ENCODE measurements at regions not wholly inside any gene's neighbourhood (a gene's known extent, or its start where the extent isn't known, plus 50 kb on each side); places are given as distances from the start of the nearest gene placed in this dataset.

GRCh38 chr7:97272237-97272975 is 154.9 kb downstream of the SDHAF3 start:
- DNase-seq (no peak), ATAC-seq (no peak)
- no peak overlapping the region for H3K4me3 ChIP-seq
- no peaks in the 10 kb centered on the region for H3K27me3 ChIP-seq
- no peaks in the 10 kb centered on the region for H3K4me1 ChIP-seq
- no peaks in the 10 kb centered on the region for H3K36me3 ChIP-seq
- no peaks in the 10 kb centered on the region for H3K9me3 ChIP-seq
- intact Hi-C loops (cut with DNase I): no loop called here
- WGBS, 2 donors: 67 to 77% methylated on average over 7 of the region's 7 CpGs
- no peak overlapping the region for H3K27ac ChIP-seq
- no peak for TF ChIP-seq CTCF (IDR thresholded peaks at IDR 0.05)

- H3K9me3 ChIP-seq: no peaks in the 10 kb centered on the region
- no peak for TF ChIP-seq CTCF (IDR thresholded peaks at IDR 0.05)
- H3K27ac ChIP-seq: no peak overlapping the region
- no peak for ATAC-seq
- intact Hi-C loops (cut with DNase I): no loop called here
- H3K4me1 ChIP-seq: no peaks in the 10 kb centered on the region
- no peaks in the 10 kb centered on the region for H3K36me3 ChIP-seq
- DNase-seq: no peak
- no peak overlapping the region for H3K4me3 ChIP-seq
- H3K27me3 ChIP-seq: no peaks in the 10 kb centered on the region
- WGBS, 2 donors: 85 to 86% methylated on average over 2 of the region's 2 CpGs
These were observed 158.0 kb downstream of the SDHAF3 start for GRCh38 chr7:97275475-97275874.

- TF ChIP-seq CTCF (IDR thresholded peaks at IDR 0.05): no peak
- H3K27ac ChIP-seq: no peak overlapping the region
- peaks cover 0 to 2% (median 0%) of the 10 kb centered on the region in 11 donors for H3K9me3 ChIP-seq
- H3K4me1 ChIP-seq: no peaks in the 10 kb centered on the region
- H3K27me3 ChIP-seq: no peaks in the 10 kb centered on the region
- H3K36me3 ChIP-seq: no peaks in the 10 kb centered on the region
- WGBS, 2 donors: 79 to 81% methylated on average over 5 of the region's 5 CpGs
- no peak for DNase-seq
- intact Hi-C loops (cut with DNase I): no loop called here
- no peak overlapping the region for H3K4me3 ChIP-seq
- no peak for ATAC-seq
These were observed 163.5 kb downstream of the SDHAF3 start for GRCh38 chr7:97280950-97281349.

- Histone ChIP-seq H3K27me3 (no peaks in the 10 kb centered on the region), H3K4me1 (no peaks in the 10 kb centered on the region), H3K9me3 (peaks cover 0 to 8% (median 0%) of the 10 kb centered on the region in 11 donors), H3K27ac (no peak overlapping the region), H3K36me3 (no peaks in the 10 kb centered on the region), H3K4me3 (no peak overlapping the region)
- intact Hi-C loops (cut with DNase I): no loop called here
- WGBS, 2 donors: 51 to 52% methylated on average over 2 of the region's 2 CpGs
- TF ChIP-seq CTCF (IDR thresholded peaks at IDR 0.05): no peak
- DNase-seq (no peak), ATAC-seq (no peak)
These were observed 167.8 kb downstream of the SDHAF3 start for GRCh38 chr7:97285348-97285747.
